ENCODE measurements at regions not wholly inside any gene's neighbourhood (a gene's known extent, or its start where the extent isn't known, plus 50 kb on each side); places are given as distances from the start of the nearest gene placed in this dataset.

GRCh38 chr5:36529142-36529541 lies 77.3 kb upstream of the SLC1A3 start:
- WGBS, 2 donors, result 78 to 88% methylated on average over 1 of the region's 1 CpG

GRCh38 chr5:36530215-36530614 lies 76.2 kb upstream of the SLC1A3 start:
- H3K4me3 ChIP-seq (ENCODE audit: low read depth, poor library complexity, severe bottlenecking), result no peak overlapping the region
- intact Hi-C loops (cut with DNase I; ENCODE audit: low total_unique reads), result no loop called here
- no peak for DNase-seq (ENCODE audit: low spot score in 2 of 2)
- 48 to 60% methylated on average over 2 of the region's 2 CpGs for WGBS, 2 donors
- no peak for TF ChIP-seq CTCF (IDR thresholded peaks at IDR 0.05)
- TF ChIP-seq POLR2A (IDR thresholded peaks at IDR 0.05), result no peak

More at GRCh38 chr5:36529142-36529541, 77.3 kb upstream of the SLC1A3 start:
- no peak for DNase-seq (ENCODE audit: low spot score in 2 of 2)
- intact Hi-C loops (cut with DNase I; ENCODE audit: low total_unique reads), result no loop called here
- TF ChIP-seq CTCF (IDR thresholded peaks at IDR 0.05) (no peak), POLR2A (IDR thresholded peaks at IDR 0.05) (no peak)
- H3K4me3 ChIP-seq (ENCODE audit: low read depth, poor library complexity, severe bottlenecking), result no peak overlapping the region

- intact Hi-C loops (cut with DNase I; ENCODE audit: low total_unique reads), result no loop called here
- WGBS, 2 donors, result 50 to 80% methylated on average over 1 of the region's 1 CpG
- DNase-seq (ENCODE audit: low spot score in 2 of 2), result no peak
Measured at GRCh38 chr5:36531401-36531800, 75.0 kb upstream of the SLC1A3 start.

GRCh38 chr5:36535378-36535777 lies 71.0 kb upstream of the SLC1A3 start:
- TF ChIP-seq CTCF (IDR thresholded peaks at IDR 0.05), result no peak
- TF ChIP-seq POLR2A (IDR thresholded peaks at IDR 0.05), result no peak
- no peak for DNase-seq (ENCODE audit: low spot score in 2 of 2)
- H3K4me3 ChIP-seq (ENCODE audit: low read depth, poor library complexity, severe bottlenecking), result no peak overlapping the region
- intact Hi-C loops (cut with DNase I; ENCODE audit: low total_unique reads), result no loop called here
- 37 to 38% methylated on average over 5 of the region's 5 CpGs for WGBS, 2 donors

More at GRCh38 chr5:36531401-36531800, 75.0 kb upstream of the SLC1A3 start:
- no peak overlapping the region for H3K4me3 ChIP-seq (ENCODE audit: low read depth, poor library complexity, severe bottlenecking)
- TF ChIP-seq POLR2A (IDR thresholded peaks at IDR 0.05) (no peak), CTCF (IDR thresholded peaks at IDR 0.05) (no peak)

- intact Hi-C loops (cut with DNase I; ENCODE audit: low total_unique reads), result no loop called here
- 42 to 48% methylated on average over 4 of the region's 4 CpGs for WGBS, 2 donors
- DNase-seq (ENCODE audit: low spot score in 2 of 2), result no peak
- no peak overlapping the region for H3K4me3 ChIP-seq (ENCODE audit: low read depth, poor library complexity, severe bottlenecking)
- TF ChIP-seq POLR2A (IDR thresholded peaks at IDR 0.05) (no peak), CTCF (IDR thresholded peaks at IDR 0.05) (no peak)
Measured at GRCh38 chr5:36535859-36536615, 70.4 kb upstream of the SLC1A3 start.

GRCh38 chr5:36536616-36537005 lies 69.8 kb upstream of the SLC1A3 start:
- TF ChIP-seq CTCF (IDR thresholded peaks at IDR 0.05), result no peak
- no peak for TF ChIP-seq POLR2A (IDR thresholded peaks at IDR 0.05)
- DNase-seq (ENCODE audit: low spot score in 2 of 2), result no peak
- intact Hi-C loops (cut with DNase I; ENCODE audit: low total_unique reads), result no loop called here
- no peak overlapping the region for H3K4me3 ChIP-seq (ENCODE audit: low read depth, poor library complexity, severe bottlenecking)

Data from lower leg skin (tissue), 4 donors.